ENCODE measurements at regions not wholly inside any gene's neighbourhood (a gene's known extent, or its start where the extent isn't known, plus 50 kb on each side); places are given as distances from the start of the nearest gene placed in this dataset.

DNA sequence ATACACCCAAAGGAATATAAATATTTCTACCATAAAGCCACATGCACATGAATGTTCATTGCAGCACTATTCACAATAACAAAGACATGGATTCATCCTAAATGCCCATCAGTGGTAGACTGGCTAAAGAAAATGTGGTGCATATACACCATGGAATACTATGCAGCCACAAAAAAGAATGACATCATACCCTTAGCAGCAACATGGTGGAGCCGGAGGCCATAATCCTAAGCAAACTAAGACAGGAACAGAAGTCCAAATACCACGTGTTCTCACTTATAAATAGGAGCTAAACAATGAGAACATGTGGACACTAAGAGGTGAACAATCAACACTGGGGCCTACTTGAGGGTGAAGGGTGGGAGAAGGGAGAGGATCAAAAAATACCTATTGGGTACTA is 198.5 kb downstream of the BMP4 start:
- POLR2A ChIA-PET = no interaction called here
- CTCF ChIA-PET = no interaction called here
- DNase-seq (ENCODE audit: low read depth, low spot score) = no peak
- TF ChIP-seq, protein P1, sequence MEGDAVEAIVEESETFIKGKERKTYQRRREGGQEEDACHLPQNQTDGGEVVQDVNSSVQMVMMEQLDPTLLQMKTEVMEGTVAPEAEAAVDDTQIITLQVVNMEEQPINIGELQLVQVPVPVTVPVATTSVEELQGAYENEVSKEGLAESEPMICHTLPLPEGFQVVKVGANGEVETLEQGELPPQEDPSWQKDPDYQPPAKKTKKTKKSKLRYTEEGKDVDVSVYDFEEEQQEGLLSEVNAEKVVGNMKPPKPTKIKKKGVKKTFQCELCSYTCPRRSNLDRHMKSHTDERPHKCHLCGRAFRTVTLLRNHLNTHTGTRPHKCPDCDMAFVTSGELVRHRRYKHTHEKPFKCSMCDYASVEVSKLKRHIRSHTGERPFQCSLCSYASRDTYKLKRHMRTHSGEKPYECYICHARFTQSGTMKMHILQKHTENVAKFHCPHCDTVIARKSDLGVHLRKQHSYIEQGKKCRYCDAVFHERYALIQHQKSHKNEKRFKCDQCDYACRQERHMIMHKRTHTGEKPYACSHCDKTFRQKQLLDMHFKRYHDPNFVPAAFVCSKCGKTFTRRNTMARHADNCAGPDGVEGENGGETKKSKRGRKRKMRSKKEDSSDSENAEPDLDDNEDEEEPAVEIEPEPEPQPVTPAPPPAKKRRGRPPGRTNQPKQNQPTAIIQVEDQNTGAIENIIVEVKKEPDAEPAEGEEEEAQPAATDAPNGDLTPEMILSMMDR (IDR thresholded peaks at IDR 0.05; ENCODE audit: insufficient read depth, low read length, missing control alignments) = no peak
- no peak overlapping the region for H3K4me3 ChIP-seq (ENCODE audit: low read depth, low read length)

DNA sequence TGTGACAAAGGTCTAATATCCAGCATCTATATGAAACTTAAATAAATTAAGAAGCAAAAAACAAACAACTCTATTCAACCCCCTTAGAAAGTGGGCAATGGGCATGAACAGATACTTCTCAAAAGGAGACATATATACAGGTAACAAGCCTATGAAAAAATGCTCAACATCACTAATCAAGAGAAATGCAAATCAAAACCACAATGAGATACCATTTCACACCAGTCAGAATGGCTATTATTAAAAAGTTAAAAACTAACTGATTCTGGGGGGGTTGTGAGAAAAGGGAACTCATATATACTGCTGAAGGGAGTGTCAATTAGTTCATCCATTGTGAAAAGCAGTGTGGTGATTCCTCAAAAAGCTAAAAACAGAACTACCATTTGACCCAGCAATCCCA is 198.9 kb downstream of the BMP4 start:
- ChIA-PET POLR2A (no interaction called here), CTCF (no interaction called here)
- no peak for DNase-seq (ENCODE audit: low read depth, low spot score)
- TF ChIP-seq, protein P1 (IDR thresholded peaks at IDR 0.05; ENCODE audit: insufficient read depth, low read length, missing control alignments) = no peak
- H3K4me3 ChIP-seq (ENCODE audit: low read depth, low read length) = no peak overlapping the region

DNA sequence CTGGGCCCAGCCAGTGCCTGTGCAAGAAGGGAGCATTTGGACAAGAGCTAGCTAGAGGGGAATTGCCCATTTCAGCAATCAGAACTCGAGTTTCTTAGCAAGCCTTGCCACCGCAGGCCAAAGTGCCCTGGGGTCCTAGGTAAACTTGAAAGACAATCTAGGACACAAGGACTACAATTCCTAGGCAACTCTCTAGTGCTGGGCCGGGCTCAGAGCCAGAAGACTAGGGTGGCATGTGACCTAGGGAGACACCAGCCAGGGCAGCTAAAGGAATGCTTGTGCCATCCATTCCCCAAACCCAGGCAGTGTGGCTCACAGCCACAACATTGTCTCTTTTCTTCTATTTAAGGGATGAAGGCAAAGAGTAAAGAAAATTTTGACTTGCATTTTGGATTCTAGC is 205.0 kb downstream of the BMP4 start:
- TF ChIP-seq, protein P1 (IDR thresholded peaks at IDR 0.05; ENCODE audit: insufficient read depth, low read length, missing control alignments) = no peak
- CTCF ChIA-PET = no interaction called here

DNA sequence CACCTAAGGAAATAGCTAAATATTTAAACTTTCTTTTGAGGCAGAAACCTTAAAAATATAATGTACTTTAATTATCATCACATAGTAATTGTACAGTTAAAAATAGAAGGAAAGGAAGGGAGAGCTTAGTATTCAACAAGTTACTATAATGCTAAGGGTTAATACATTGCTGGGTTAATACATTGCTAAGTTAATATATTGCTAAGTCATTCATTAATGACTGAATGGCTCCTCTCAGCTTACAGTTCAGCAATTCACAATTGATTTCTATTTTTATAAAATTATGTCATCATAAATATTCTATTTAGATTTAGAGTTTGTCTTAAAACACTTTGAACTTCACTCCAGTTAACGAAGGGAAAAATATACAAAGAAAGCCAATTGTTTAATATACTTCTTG is 207.9 kb downstream of the BMP4 start:
- no peak overlapping the region for H3K4me3 ChIP-seq (ENCODE audit: low read depth, low read length)
- CTCF ChIA-PET = no interaction called here
- POLR2A ChIA-PET = no interaction called here
- TF ChIP-seq, protein P1 (IDR thresholded peaks at IDR 0.05; ENCODE audit: insufficient read depth, low read length, missing control alignments) = no peak
- DNase-seq (ENCODE audit: low read depth, low spot score) = no peak

More for the DNA sequence above, 205.0 kb downstream of the BMP4 start:
- POLR2A ChIA-PET = no interaction called here
- no peak overlapping the region for H3K4me3 ChIP-seq (ENCODE audit: low read depth, low read length)
- no peak for DNase-seq (ENCODE audit: low read depth, low spot score)

DNA sequence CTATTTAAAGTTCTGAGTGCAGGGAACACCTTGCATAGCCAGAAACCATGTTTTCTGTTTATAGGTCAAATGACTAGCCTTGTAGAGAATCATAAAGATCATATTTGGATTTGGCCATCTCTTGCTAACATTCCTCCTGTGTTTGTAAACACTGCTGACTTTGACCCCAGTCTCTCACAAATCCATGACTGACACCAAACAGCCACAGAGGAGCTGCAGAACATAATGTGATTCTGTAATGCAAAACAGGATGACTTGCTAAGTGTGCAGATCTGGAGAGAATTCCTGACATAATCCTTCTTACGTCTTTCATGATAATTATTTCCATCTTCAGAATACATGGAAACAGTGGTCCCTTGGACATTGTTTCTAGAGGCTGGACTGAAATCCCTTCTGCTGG is 211.8 kb downstream of the BMP4 start:
- H3K4me3 ChIP-seq (ENCODE audit: low read depth, low read length) = no peak overlapping the region
- no peak for DNase-seq (ENCODE audit: low read depth, low spot score)
- POLR2A ChIA-PET = no interaction called here
- CTCF ChIA-PET = no interaction called here
- TF ChIP-seq, protein P1 (IDR thresholded peaks at IDR 0.05; ENCODE audit: insufficient read depth, low read length, missing control alignments) = no peak

DNA sequence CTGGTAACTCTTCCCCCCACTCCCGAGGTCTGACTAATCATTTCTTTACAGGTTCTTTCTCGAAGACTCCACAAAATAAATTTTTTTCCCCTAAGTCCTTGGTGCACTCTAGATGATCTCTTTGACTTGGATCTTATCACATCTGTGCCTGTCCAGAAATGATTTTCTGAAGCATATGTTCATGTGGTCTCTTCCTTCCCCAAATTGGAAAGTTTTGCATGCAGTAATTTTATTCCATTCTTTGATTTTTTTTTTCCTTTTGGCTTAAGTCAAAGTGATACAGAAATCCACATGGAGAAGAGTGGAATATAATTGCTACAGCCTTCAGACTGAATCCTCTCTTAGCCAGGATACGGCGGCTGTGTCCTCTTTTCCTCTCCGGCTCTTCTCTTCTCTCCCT is 213.3 kb downstream of the BMP4 start:
- TF ChIP-seq, protein P1 (IDR thresholded peaks at IDR 0.05; ENCODE audit: insufficient read depth, low read length, missing control alignments) = no peak
- CTCF ChIA-PET = no interaction called here
- POLR2A ChIA-PET = no interaction called here
- no peak overlapping the region for H3K4me3 ChIP-seq (ENCODE audit: low read depth, low read length)
- no peak for DNase-seq (ENCODE audit: low read depth, low spot score)
